Right lobe of liver (tissue), 4 donors: ENCODE measurements at regions not wholly inside any gene's neighbourhood (a gene's known extent, or its start where the extent isn't known, plus 50 kb on each side); places are given as distances from the start of the nearest gene placed in this dataset.

ENCODE experiments used
- POLR2A ChIP-seq: fragments of 450-650 bp; IDR thresholded peaks from one replicate; pipeline ENCODE4 v1.6.1; 2017; ENCODE audit warnings: antibody characterized with exemption, mild to moderate bottlenecking
- TF ChIP-seq, protein P1 (sequence below), 4 donors: fragments of 200-600 bp in 3 of 4; fragments of 450-650 bp in 1 of 4; IDR thresholded peaks; one replicate each; pipeline versions ENCODE4 v1.5.1 to v1.8.0; 2016 to 2022; ENCODE audit warnings: antibody characterized with exemption in 4 of 4, mild to moderate bottlenecking in 2 of 4
- donor health status: DM: no; HTN: no; CAD: no.
- donor health status: DM: no; HTN: no; CAD: no.
- donor health status: DM: no; HTN: yes; CAD: no.

DNA sequence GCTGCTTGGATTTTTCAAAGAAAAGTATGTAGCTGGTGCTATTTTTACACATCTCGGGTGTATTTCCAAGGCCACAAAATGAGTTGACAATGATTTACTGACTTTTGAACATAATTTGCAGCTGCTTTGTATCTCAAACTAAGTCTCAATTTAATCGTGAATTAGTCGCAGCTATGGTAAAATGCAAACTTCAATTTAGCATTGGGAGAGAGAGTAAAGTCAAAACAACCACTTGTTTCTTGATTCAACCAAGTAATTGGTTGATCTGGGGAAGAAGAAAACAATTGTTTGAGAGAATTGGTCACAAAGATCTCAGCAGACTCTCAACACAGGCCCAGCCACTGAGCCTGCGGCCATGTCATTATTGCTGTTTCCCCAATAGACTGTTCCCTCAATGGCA lies 75.0 kb upstream of the DYRK2 start:
- TF ChIP-seq, protein P1, sequence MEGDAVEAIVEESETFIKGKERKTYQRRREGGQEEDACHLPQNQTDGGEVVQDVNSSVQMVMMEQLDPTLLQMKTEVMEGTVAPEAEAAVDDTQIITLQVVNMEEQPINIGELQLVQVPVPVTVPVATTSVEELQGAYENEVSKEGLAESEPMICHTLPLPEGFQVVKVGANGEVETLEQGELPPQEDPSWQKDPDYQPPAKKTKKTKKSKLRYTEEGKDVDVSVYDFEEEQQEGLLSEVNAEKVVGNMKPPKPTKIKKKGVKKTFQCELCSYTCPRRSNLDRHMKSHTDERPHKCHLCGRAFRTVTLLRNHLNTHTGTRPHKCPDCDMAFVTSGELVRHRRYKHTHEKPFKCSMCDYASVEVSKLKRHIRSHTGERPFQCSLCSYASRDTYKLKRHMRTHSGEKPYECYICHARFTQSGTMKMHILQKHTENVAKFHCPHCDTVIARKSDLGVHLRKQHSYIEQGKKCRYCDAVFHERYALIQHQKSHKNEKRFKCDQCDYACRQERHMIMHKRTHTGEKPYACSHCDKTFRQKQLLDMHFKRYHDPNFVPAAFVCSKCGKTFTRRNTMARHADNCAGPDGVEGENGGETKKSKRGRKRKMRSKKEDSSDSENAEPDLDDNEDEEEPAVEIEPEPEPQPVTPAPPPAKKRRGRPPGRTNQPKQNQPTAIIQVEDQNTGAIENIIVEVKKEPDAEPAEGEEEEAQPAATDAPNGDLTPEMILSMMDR (IDR thresholded peaks at IDR 0.05) = no peak
- TF ChIP-seq POLR2A = no peak
